Endothelial cell of umbilical vein (primary cell): ENCODE measurements at regions not wholly inside any gene's neighbourhood (a gene's known extent, or its start where the extent isn't known, plus 50 kb on each side); places are given as distances from the start of the nearest gene placed in this dataset.

Experiments used
- BruUV-seq: library from RNA; stranded (reverse); fragments of 400-500 nt; replicated peaks from 2 replicates; lab custom pipeline; 2021; lab: Mats Ljungman, UMichigan
- CTCF ChIA-PET: fragments of 300-600, 350-600 bp; sonication (Branson Sonifier 250); formaldehyde crosslinking; loops from one replicate; lab custom pipeline; 2021; ENCODE audit warnings: antibody characterized with exemption, inconsistent platforms; lab: Charles Lee
- POLR2A ChIA-PET: fragments of 300-600, 350-600 bp; sonication (Branson Sonifier 250); formaldehyde crosslinking; loops from one replicate; lab custom pipeline; 2021; ENCODE audit warnings: antibody characterized with exemption, inconsistent platforms; lab: Charles Lee
- DNase-seq: peaks from one replicate; pipeline ENCODE4 v3.0.0-alpha.2; 2011; ENCODE audit warnings: low read depth, low spot score
- FAIRE-seq: peaks from 2 replicates; lab custom pipeline; 2011; peaks lifted over from hg19 to GRCh38; lab: Jason Lieb, UNC
- H2AFZ ChIP-seq: 2 replicates; pipeline ENCODE4 v1.6.0; 2012; ENCODE audit warnings: low read depth, low read length, control low read depth, inconsistent platforms
- H3K27ac ChIP-seq: 2 replicates; pipeline ENCODE4 v1.5.1; 2011; ENCODE audit warnings: low read depth, mild to moderate bottlenecking, control low read depth, low read length, moderate library complexity; ENCODE audit not compliant: insufficient read depth
- H3K27me3 ChIP-seq, 2 experiments: 2 replicates each; pipeline versions ENCODE4 v1.6.0 to v1.6.1; 2011; ENCODE audit warnings: low read length in 2 of 2, mixed read lengths in 1 of 2; ENCODE audit not compliant: control insufficient read depth in 2 of 2, insufficient read depth in 2 of 2
- H3K36me3 ChIP-seq, 2 experiments: 2 replicates in 1 of 2; 3 replicates in 1 of 2; pipeline ENCODE4 v1.5.1; 2011; ENCODE audit warnings: low read length in 2 of 2, mild to moderate bottlenecking in 1 of 2, moderate library complexity in 1 of 2; ENCODE audit not compliant: control insufficient read depth in 2 of 2, insufficient read depth in 2 of 2; ENCODE audit errors: extremely low read depth in 1 of 2
- H3K4me1 ChIP-seq: 3 replicates; pipeline ENCODE4 v1.5.1; 2011; ENCODE audit warnings: mild to moderate bottlenecking, low read length; ENCODE audit not compliant: control insufficient read depth, insufficient read depth; ENCODE audit errors: extremely low read depth
- H3K4me2 ChIP-seq: 2 replicates; pipeline ENCODE4 v1.6.1; 2011; ENCODE audit warnings: low read length, control low read depth, mixed read lengths; ENCODE audit not compliant: insufficient read depth
- H3K4me3 ChIP-seq, 3 experiments: fragments of 200-600 bp in 1 of 3; sonication (generic), shearing (Covaris generic) in 1 of 3; replicated peaks in 1 of 3; 2 replicates each; pipeline ENCODE4 v1.5.1; 2011 to 2016; ENCODE audit warnings: control low read depth in 3 of 3, low read length in 3 of 3, mild to moderate bottlenecking in 2 of 3, inconsistent platforms in 1 of 3, low read depth in 1 of 3, moderate library complexity in 1 of 3; ENCODE audit not compliant: insufficient read depth in 1 of 3
- H3K79me2 ChIP-seq: 2 replicates; pipeline ENCODE4 v1.6.0; 2012; ENCODE audit warnings: low read length, inconsistent platforms; ENCODE audit not compliant: control insufficient read depth, insufficient read depth
- H3K9ac ChIP-seq: replicated peaks from 2 replicates; pipeline ENCODE3; 2011; ENCODE audit warnings: low read length, control low read depth; ENCODE audit not compliant: insufficient read depth; ENCODE audit errors: extremely low read depth
- H3K9me1 ChIP-seq: replicated peaks from 3 replicates; pipeline ENCODE4 v1.6.0; 2011; ENCODE audit warnings: mild to moderate bottlenecking, low read length; ENCODE audit not compliant: control insufficient read depth, insufficient read depth; ENCODE audit errors: extremely low read depth
- H3K9me3 ChIP-seq: replicated peaks from 2 replicates; pipeline ENCODE4 v1.5.1; 2012; ENCODE audit warnings: low read length, inconsistent platforms; ENCODE audit not compliant: control insufficient read depth, insufficient read depth
- H4K20me1 ChIP-seq: replicated peaks from 2 replicates; pipeline ENCODE3; 2011; ENCODE audit warnings: mild to moderate bottlenecking, low read length; ENCODE audit not compliant: control insufficient read depth, insufficient read depth; ENCODE audit errors: extremely low read depth
- EZH2 ChIP-seq: IDR thresholded peaks from 2 replicates; pipeline ENCODE4 v1.6.1; 2012; ENCODE audit warnings: borderline replicate concordance, low read depth, mild to moderate bottlenecking, moderate library complexity, low read length, inconsistent platforms; ENCODE audit not compliant: severe bottlenecking
- FOS ChIP-seq: IDR thresholded peaks from 2 replicates; pipeline ENCODE4 v1.6.1; 2011; ENCODE audit warnings: mild to moderate bottlenecking, low read length, moderate library complexity, borderline replicate concordance; ENCODE audit not compliant: insufficient read depth
- GATA2 ChIP-seq: IDR thresholded peaks from 2 replicates; pipeline ENCODE4 v1.7.0; 2011; ENCODE audit warnings: low read depth, mild to moderate bottlenecking, moderate library complexity, mixed read lengths, low read length; ENCODE audit not compliant: insufficient read length, insufficient read depth
- JUN ChIP-seq: IDR thresholded peaks from 2 replicates; pipeline ENCODE4 v1.6.1; 2011; ENCODE audit warnings: borderline replicate concordance, low read depth; ENCODE audit not compliant: insufficient read length, insufficient read depth
- MYC ChIP-seq: IDR thresholded peaks from one replicate; pipeline ENCODE4 v1.6.1; 2011; ENCODE audit warnings: mild to moderate bottlenecking, low read depth, low read length
- POLR2AphosphoS5 ChIP-seq: IDR thresholded peaks from 2 replicates; pipeline ENCODE4 v1.6.1; 2012; ENCODE audit warnings: low read depth, mild to moderate bottlenecking, control low read depth, low read length, moderate library complexity; ENCODE audit not compliant: insufficient read depth
- dilution Hi-C: fragments of 300-500 bp; cut with MboI; formaldehyde crosslinking; loops from one replicate; pipeline ENCODE4 v1.15.0; 2019; ENCODE audit warnings: low sequenced_read_pairs; ENCODE audit not compliant: extremely low pct_ligation_motif_present
- intact Hi-C: fragments of 100-400 bp; cut with micrococcal nuclease; formaldehyde crosslinking; loops from one replicate; pipeline ENCODE4 v1.10.0; 2022
- TF ChIP-seq, protein P1 (sequence below), 2 donors: IDR thresholded peaks; 1 replicate in 1 of 2; 2 replicates in 1 of 2; pipeline ENCODE4 v1.5.1; 2011; ENCODE audit warnings: low read length in 2 of 2, mild to moderate bottlenecking in 2 of 2, moderate library complexity in 2 of 2, control low read depth in 1 of 2, inconsistent platforms in 1 of 2, low read depth in 1 of 2; ENCODE audit not compliant: insufficient read depth in 1 of 2; ENCODE audit errors: extremely low read depth in 1 of 2
- TF ChIP-seq, protein P2 (sequence below): IDR thresholded peaks from 2 replicates; pipeline ENCODE4 v1.6.1; 2011; ENCODE audit not compliant: insufficient read depth, insufficient read length

DNA sequence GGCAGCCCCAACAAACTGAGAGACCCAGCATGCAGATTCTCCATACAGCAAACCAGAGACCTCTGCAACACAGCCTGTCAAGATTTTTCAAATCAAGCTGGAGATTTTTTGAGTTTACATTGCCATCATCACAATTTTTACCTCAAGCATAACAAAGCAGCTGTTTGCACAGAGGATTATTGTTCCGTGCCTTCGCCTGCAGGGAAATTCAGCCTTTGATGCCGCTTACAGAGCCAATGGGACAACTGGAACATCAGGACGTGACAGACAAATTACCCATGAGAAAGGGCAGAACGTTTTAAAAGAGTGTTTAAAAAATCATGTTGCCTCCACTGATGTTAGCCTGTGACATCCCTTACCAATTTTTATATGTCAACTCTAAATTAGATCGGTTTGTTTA lies 363.7 kb downstream of the FBXW7 start:
- H3K4me2 ChIP-seq, result no peak overlapping the region
- H3K4me1 ChIP-seq, result no peaks in the 10 kb centered on the region
- H3K36me3 ChIP-seq, result no peaks in the 10 kb centered on the region
- ChIA-PET POLR2A (no interaction called here), CTCF (no interaction called here)
- no peaks in the 10 kb centered on the region for H3K79me2 ChIP-seq
- TF ChIP-seq MYC (no peak), GATA2 (no peak), POLR2AphosphoS5 (no peak), JUN (no peak), FOS (no peak), EZH2 (no peak)
- TF ChIP-seq, protein P1, sequence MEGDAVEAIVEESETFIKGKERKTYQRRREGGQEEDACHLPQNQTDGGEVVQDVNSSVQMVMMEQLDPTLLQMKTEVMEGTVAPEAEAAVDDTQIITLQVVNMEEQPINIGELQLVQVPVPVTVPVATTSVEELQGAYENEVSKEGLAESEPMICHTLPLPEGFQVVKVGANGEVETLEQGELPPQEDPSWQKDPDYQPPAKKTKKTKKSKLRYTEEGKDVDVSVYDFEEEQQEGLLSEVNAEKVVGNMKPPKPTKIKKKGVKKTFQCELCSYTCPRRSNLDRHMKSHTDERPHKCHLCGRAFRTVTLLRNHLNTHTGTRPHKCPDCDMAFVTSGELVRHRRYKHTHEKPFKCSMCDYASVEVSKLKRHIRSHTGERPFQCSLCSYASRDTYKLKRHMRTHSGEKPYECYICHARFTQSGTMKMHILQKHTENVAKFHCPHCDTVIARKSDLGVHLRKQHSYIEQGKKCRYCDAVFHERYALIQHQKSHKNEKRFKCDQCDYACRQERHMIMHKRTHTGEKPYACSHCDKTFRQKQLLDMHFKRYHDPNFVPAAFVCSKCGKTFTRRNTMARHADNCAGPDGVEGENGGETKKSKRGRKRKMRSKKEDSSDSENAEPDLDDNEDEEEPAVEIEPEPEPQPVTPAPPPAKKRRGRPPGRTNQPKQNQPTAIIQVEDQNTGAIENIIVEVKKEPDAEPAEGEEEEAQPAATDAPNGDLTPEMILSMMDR (IDR thresholded peaks at IDR 0.05; ENCODE audit: extremely low read depth in 1 of 2, insufficient read depth in 1 of 2, low read depth in 1 of 2, low read length in 2 of 2), result no peak
- TF ChIP-seq, protein P2, sequence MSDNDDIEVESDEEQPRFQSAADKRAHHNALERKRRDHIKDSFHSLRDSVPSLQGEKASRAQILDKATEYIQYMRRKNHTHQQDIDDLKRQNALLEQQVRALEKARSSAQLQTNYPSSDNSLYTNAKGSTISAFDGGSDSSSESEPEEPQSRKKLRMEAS, result no peak
- peaks cover 2 to 3% of the 10 kb centered on the region in 2 experiments for H3K27me3 ChIP-seq
- H3K9me3 ChIP-seq, result no peaks in the 10 kb centered on the region
- intact Hi-C loops (no loop called here), dilution Hi-C loops (no loop called here)
- no peak for DNase-seq
- no peak for FAIRE-seq
- no peak overlapping the region for H3K27ac ChIP-seq
- no TSS peak for BruUV-seq
- H2AFZ ChIP-seq, result no peak overlapping the region
- H3K9ac ChIP-seq, result no peak overlapping the region
- H4K20me1 ChIP-seq, result no peaks in the 10 kb centered on the region
- no peaks in the 10 kb centered on the region for H3K9me1 ChIP-seq
- no peak overlapping the region for H3K4me3 ChIP-seq
